PC-3 (cell line): ENCODE measurements at regions not wholly inside any gene's neighbourhood (a gene's known extent, or its start where the extent isn't known, plus 50 kb on each side); places are given as distances from the start of the nearest gene placed in this dataset.

Experiments used
- ATAC-seq: fragments of 200-7000 bp; cut with Tn5 transposase; 2 replicates; pipeline ENCODE4 v1.9.1; 2020; ENCODE audit warnings: mild to moderate bottlenecking, moderate library complexity
- BruUV-seq: library from RNA; stranded (reverse); fragments of 400-500 nt; replicated peaks from 2 replicates; lab custom pipeline; 2021; lab: Mats Ljungman, UMichigan
- CTCF ChIA-PET: fragments of 300-600 bp; sonication (Branson Sonifier 250); formaldehyde crosslinking; loops from one replicate; lab custom pipeline; 2022; ENCODE audit warnings: antibody characterized with exemption; lab: Charles Lee
- POLR2A ChIA-PET: fragments of 300-600 bp; sonication (Branson Sonifier 250); formaldehyde crosslinking; loops from one replicate; lab custom pipeline; 2022; ENCODE audit warnings: antibody characterized with exemption; ENCODE audit not compliant: unreplicated experiment; lab: Charles Lee
- DNase-seq: peaks from one replicate; pipeline ENCODE4 v3.0.0-alpha.2; 2015
- H2AFZ ChIP-seq: fragments of 300-600 bp; sonication (generic); 2 replicates; pipeline ENCODE4 v1.6.0; 2016; ENCODE audit warnings: antibody characterized with exemption, low read length
- H3F3A ChIP-seq: fragments of 300-600 bp; sonication (generic); one replicate; pipeline ENCODE4 v1.6.0; 2017; ENCODE audit warnings: antibody characterized with exemption, low read length, control low read depth, mild to moderate bottlenecking; ENCODE audit not compliant: unreplicated experiment
- H3K27ac ChIP-seq: fragments of 300-600 bp; sonication (generic); 2 replicates; pipeline ENCODE4 v1.5.1; 2016; ENCODE audit warnings: mild to moderate bottlenecking, low read length
- H3K27me3 ChIP-seq: fragments of 300-600 bp; sonication (generic); 2 replicates; pipeline ENCODE4 v1.6.1; 2016; ENCODE audit warnings: low read length, mixed read lengths
- H3K36me3 ChIP-seq: fragments of 300-600 bp; sonication (generic); 2 replicates; pipeline ENCODE4 v1.6.1; 2016; ENCODE audit warnings: low read depth, mixed run types, low read length, mixed read lengths
- H3K4me1 ChIP-seq: fragments of 300-600 bp; sonication (generic); 2 replicates; pipeline ENCODE4 v1.5.1; 2016; ENCODE audit warnings: low read length; ENCODE audit not compliant: insufficient read depth
- H3K4me2 ChIP-seq: fragments of 300-600 bp; sonication (generic); 2 replicates; pipeline ENCODE4 v1.6.0; 2016; ENCODE audit warnings: low read length
- H3K4me3 ChIP-seq: fragments of 300-600 bp; sonication (generic); 2 replicates; pipeline ENCODE4 v1.5.1; 2016; ENCODE audit warnings: mild to moderate bottlenecking, low read length, mixed read lengths
- H3K79me2 ChIP-seq: fragments of 300-600 bp; sonication (generic); 2 replicates; pipeline ENCODE4 v1.6.1; 2017; ENCODE audit warnings: low read length, mixed read lengths
- H3K9ac ChIP-seq: fragments of 300-600 bp; sonication (generic); 2 replicates; pipeline ENCODE4 v1.6.0; 2016; ENCODE audit warnings: mild to moderate bottlenecking, low read length
- H3K9me2 ChIP-seq: fragments of 300-600 bp; sonication (generic); replicated peaks from 2 replicates; pipeline ENCODE4 v1.6.1; 2016; ENCODE audit warnings: mixed run types, low read length, mixed read lengths
- H3K9me3 ChIP-seq: fragments of 300-600 bp; sonication (generic); 2 replicates; pipeline ENCODE4 v1.6.1; 2016; ENCODE audit warnings: low read length, mixed read lengths
- H4K20me1 ChIP-seq: fragments of 300-600 bp; sonication (generic); 2 replicates; pipeline ENCODE4 v1.6.1; 2016; ENCODE audit warnings: low read length, mixed read lengths
- EZH2 ChIP-seq: fragments of 300-600 bp; sonication (generic); IDR thresholded peaks from one replicate; pipeline ENCODE4 v1.6.1; 2017; ENCODE audit warnings: antibody characterized with exemption, mild to moderate bottlenecking, low read length; ENCODE audit not compliant: unreplicated experiment
- EZH2phosphoT487 ChIP-seq: fragments of 300-600 bp; sonication (generic); IDR thresholded peaks from 2 replicates; pipeline ENCODE4 v1.6.1; 2018; ENCODE audit warnings: mild to moderate bottlenecking, antibody characterized with exemption, low read length, borderline replicate concordance
- intact Hi-C: fragments of 100-400 bp; cut with micrococcal nuclease; formaldehyde crosslinking; loops from 2 replicates; pipeline ENCODE4 v1.9.0; 2023
- TF ChIP-seq, protein P1 (sequence below): fragments of 300-600 bp; sonication (generic); conservative IDR thresholded peaks from 2 replicates; pipeline ENCODE4 v1.5.1; 2017; ENCODE audit warnings: antibody characterized with exemption, low read depth, mild to moderate bottlenecking, low read length

DNA sequence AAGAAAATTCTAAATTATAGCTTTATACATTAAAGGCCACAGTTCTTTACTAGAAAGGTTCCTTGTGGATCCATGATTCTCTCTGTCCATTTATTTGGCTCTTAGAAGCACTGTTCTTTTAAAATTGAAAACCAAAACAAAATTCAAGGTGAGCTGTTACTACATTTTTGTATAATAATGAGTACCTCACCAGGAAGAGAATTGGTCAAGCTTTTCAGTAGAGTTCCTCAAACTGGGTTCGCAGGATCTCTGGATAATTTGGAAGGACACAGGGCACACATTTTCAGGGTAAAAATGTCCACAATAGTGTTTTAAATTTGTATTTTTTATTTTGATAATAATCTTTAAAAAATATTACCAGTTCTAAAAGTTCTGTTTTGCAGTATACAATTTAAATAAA, 93.0 kb downstream of the PPP1R3A start:
- DNase-seq (no peak), ATAC-seq (no peak)
- H3K79me2 ChIP-seq = no peaks in the 10 kb centered on the region
- no peak overlapping the region for H3K9ac ChIP-seq
- H3K9me2 ChIP-seq = no peaks in the 10 kb centered on the region
- no peaks in the 10 kb centered on the region for H3F3A ChIP-seq
- no peaks in the 10 kb centered on the region for H4K20me1 ChIP-seq
- no TSS peak for BruUV-seq
- H3K4me2 ChIP-seq = no peak overlapping the region
- H3K36me3 ChIP-seq = no peaks in the 10 kb centered on the region
- H2AFZ ChIP-seq = no peak overlapping the region
- no peak overlapping the region for H3K4me3 ChIP-seq
- intact Hi-C loops = no loop called here
- no peak overlapping the region for H3K27ac ChIP-seq
- H3K4me1 ChIP-seq = no peaks in the 10 kb centered on the region
- ChIA-PET CTCF (no interaction called here), POLR2A (no interaction called here)
- TF ChIP-seq EZH2phosphoT487 = no peak
- TF ChIP-seq, protein P1, sequence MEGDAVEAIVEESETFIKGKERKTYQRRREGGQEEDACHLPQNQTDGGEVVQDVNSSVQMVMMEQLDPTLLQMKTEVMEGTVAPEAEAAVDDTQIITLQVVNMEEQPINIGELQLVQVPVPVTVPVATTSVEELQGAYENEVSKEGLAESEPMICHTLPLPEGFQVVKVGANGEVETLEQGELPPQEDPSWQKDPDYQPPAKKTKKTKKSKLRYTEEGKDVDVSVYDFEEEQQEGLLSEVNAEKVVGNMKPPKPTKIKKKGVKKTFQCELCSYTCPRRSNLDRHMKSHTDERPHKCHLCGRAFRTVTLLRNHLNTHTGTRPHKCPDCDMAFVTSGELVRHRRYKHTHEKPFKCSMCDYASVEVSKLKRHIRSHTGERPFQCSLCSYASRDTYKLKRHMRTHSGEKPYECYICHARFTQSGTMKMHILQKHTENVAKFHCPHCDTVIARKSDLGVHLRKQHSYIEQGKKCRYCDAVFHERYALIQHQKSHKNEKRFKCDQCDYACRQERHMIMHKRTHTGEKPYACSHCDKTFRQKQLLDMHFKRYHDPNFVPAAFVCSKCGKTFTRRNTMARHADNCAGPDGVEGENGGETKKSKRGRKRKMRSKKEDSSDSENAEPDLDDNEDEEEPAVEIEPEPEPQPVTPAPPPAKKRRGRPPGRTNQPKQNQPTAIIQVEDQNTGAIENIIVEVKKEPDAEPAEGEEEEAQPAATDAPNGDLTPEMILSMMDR = no peak
- no peak for TF ChIP-seq EZH2
- H3K27me3 ChIP-seq = no peaks in the 10 kb centered on the region
- H3K9me3 ChIP-seq = no peaks in the 10 kb centered on the region

DNA sequence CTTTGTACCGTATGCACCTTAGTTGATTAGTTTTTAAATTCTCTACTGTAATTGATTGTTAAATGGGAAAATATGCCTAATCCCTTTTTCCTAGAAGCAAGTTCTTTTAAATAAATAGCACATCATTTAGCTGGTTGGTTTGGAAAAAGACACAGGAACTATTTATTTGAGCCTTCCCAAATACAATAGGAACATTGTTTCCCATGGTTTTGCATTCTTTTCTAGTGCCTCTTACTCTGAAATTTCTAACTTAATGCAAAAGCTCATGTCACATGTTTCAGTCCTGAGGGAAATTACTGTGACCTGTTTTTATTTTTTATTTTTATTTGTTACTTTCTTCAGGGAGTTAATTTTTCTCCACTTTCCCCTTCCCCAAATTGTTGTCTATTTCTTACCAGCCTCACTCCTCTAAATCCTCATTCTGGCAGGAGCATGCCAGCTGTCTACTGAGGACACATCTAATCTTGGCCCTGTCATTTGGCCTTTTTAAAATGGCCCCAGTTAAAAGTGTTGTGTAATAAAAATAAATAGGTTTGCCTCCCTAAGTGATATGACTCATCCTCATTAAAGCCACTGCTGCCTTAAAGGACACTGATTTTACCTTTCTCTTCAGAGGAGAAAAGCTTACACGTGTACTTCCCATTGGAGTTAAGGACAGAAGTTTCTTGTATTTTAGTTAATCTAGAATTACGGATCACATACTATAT, 94.5 kb downstream of the PPP1R3A start:
- H3K9me2 ChIP-seq = no peaks in the 10 kb centered on the region
- no peaks in the 10 kb centered on the region for H3K4me1 ChIP-seq
- no peak overlapping the region for H2AFZ ChIP-seq
- no peaks in the 10 kb centered on the region for H3K9me3 ChIP-seq
- no peak overlapping the region for H3K27ac ChIP-seq
- no peaks in the 10 kb centered on the region for H3K79me2 ChIP-seq
- H3K4me2 ChIP-seq = no peak overlapping the region
- no peaks in the 10 kb centered on the region for H4K20me1 ChIP-seq
- DNase-seq (no peak), ATAC-seq (no peak)
- no peak overlapping the region for H3K4me3 ChIP-seq
- H3F3A ChIP-seq = no peaks in the 10 kb centered on the region
- no peaks in the 10 kb centered on the region for H3K36me3 ChIP-seq
- no peaks in the 10 kb centered on the region for H3K27me3 ChIP-seq
- BruUV-seq = no TSS peak
- ChIA-PET CTCF (no interaction called here), POLR2A (no interaction called here)
- no peak overlapping the region for H3K9ac ChIP-seq
- intact Hi-C loops = no loop called here
- TF ChIP-seq, protein P1 = no peak
- TF ChIP-seq EZH2phosphoT487 (no peak), EZH2 (no peak)

DNA sequence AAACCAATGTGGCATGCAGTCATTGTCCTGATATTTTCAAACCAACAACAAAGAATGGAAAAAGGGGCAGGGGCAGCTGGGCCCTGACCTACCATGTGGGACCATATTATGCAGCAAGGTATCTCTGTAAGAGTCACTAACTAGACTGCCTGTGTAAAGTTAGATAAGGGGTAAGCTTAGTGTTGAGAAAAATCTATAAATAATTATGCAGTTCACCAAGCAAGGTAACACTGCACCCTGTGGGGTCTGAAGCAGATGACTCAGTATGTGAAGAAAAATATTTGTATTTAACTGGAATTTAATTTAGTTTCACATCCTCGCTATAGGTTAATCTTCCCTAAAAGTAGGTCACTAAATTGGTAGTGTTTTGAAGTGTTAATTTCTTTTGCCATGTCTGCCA, 99.3 kb downstream of the PPP1R3A start:
- BruUV-seq = no TSS peak
- Histone ChIP-seq H2AFZ (no peak overlapping the region), H3K9ac (no peak overlapping the region), H3K4me3 (no peak overlapping the region), H3K9me3 (no peaks in the 10 kb centered on the region), H3K4me1 (no peaks in the 10 kb centered on the region), H3K4me2 (no peak overlapping the region), H3K27me3 (no peaks in the 10 kb centered on the region), H3K27ac (no peak overlapping the region), H3K36me3 (no peaks in the 10 kb centered on the region), H3F3A (no peaks in the 10 kb centered on the region), H3K9me2 (no peaks in the 10 kb centered on the region), H3K79me2 (no peaks in the 10 kb centered on the region), H4K20me1 (no peaks in the 10 kb centered on the region)
- no peak for DNase-seq
- TF ChIP-seq EZH2phosphoT487 (no peak), EZH2 (no peak)
- TF ChIP-seq, protein P1 = no peak
- POLR2A ChIA-PET = no interaction called here
- no peak for ATAC-seq
- CTCF ChIA-PET = no interaction called here
- intact Hi-C loops = no loop called here
